NT2/D1 (cell line): ENCODE measurements at regions not wholly inside any gene's neighbourhood (a gene's known extent, or its start where the extent isn't known, plus 50 kb on each side); places are given as distances from the start of the nearest gene placed in this dataset.

Experiments
- YY1 ChIP-seq: IDR thresholded peaks from 2 replicates; pipeline ENCODE4 v1.6.1; 2011; ENCODE audit not compliant: insufficient read length, insufficient read depth
- ZNF274 ChIP-seq: IDR thresholded peaks from 2 replicates; pipeline ENCODE4 v1.6.1; 2011; ENCODE audit warnings: mild to moderate bottlenecking, low read depth, low read length

- TF ChIP-seq YY1 (no peak), ZNF274 (no peak)
Measured at GRCh38 chr11:122176651-122177050, 60.6 kb upstream of the BLID start.
